Aorta (tissue), 5 donors: ENCODE measurements at regions not wholly inside any gene's neighbourhood (a gene's known extent, or its start where the extent isn't known, plus 50 kb on each side); places are given as distances from the start of the nearest gene placed in this dataset.
"Not testable (repeated sequence)": the region's sequence is repeated elsewhere in the genome, so short reads cannot be mapped to it uniquely, and the experiment has no call there.

Experiments
- ATAC-seq: fragments of 200-7000 bp; cut with Tn5 transposase; one replicate; pipeline ENCODE4 v1.9.1; 2022; ENCODE audit warnings: moderate library complexity; ENCODE audit not compliant: low FRiP score
- DNase-seq, 2 donors: peaks; one replicate each; pipeline ENCODE4 v3.0.0-alpha.2; 2020
- H3K27ac ChIP-seq, 2 donors: one replicate each; pipeline ENCODE4 v1.5.1; 2013; ENCODE audit warnings: low read length in 2 of 2, mild to moderate bottlenecking in 2 of 2, moderate library complexity in 2 of 2, control low read depth in 1 of 2, inconsistent platforms in 1 of 2, low read depth in 1 of 2
- H3K27me3 ChIP-seq, 2 donors: one replicate each; pipeline ENCODE4 v1.6.1; 2013; ENCODE audit warnings: control low read depth in 1 of 2, low read length in 1 of 2, mild to moderate bottlenecking in 1 of 2, moderate library complexity in 1 of 2; ENCODE audit not compliant: insufficient read depth in 2 of 2, control insufficient read depth in 1 of 2
- H3K36me3 ChIP-seq, 2 donors: one replicate each; pipeline ENCODE4 v1.6.1; 2013; ENCODE audit warnings: control low read depth in 1 of 2, low read length in 1 of 2, mild to moderate bottlenecking in 1 of 2; ENCODE audit not compliant: insufficient read depth in 2 of 2, control insufficient read depth in 1 of 2
- H3K4me1 ChIP-seq, 2 donors: one replicate each; pipeline ENCODE4 v1.6.1; 2013; ENCODE audit warnings: low read length in 2 of 2, control low read depth in 1 of 2, mild to moderate bottlenecking in 1 of 2, moderate library complexity in 1 of 2; ENCODE audit not compliant: insufficient read depth in 2 of 2, control insufficient read depth in 1 of 2
- H3K4me3 ChIP-seq, 2 donors: one replicate each; pipeline ENCODE4 v1.5.1; 2013; ENCODE audit warnings: low read length in 2 of 2, control low read depth in 1 of 2, mild to moderate bottlenecking in 1 of 2
- H3K9me3 ChIP-seq: one replicate; pipeline ENCODE4 v1.6.1; 2013; ENCODE audit warnings: mild to moderate bottlenecking, low read length; ENCODE audit not compliant: control insufficient read depth
- WGBS, 2 donors: extraction: QIAGEN DNeasy Blood & Tissue Kit; methylation state at CpG; one replicate each; pipeline ENCODE4 v1.1.7; 2013; 5-methylcytosine and 5-hydroxymethylcytosine counted together
- intact Hi-C, 2 donors: fragments of 100-400 bp; cut with DNase I; formaldehyde crosslinking; loops; one replicate each; pipeline versions ENCODE4 v1.14.2 to v1.15.0; 2022
- donor health status: healthy with polysubstance abuse.
- donor health status: Bipolar disorder and iron deficiency.
- donor health status: DM: no; HTN: no; CAD: no.
- donor health status: DM: no; HTN: no; CAD: no.
- donor health status: DM: yes; HTN: yes; CAD: no.

DNA sequence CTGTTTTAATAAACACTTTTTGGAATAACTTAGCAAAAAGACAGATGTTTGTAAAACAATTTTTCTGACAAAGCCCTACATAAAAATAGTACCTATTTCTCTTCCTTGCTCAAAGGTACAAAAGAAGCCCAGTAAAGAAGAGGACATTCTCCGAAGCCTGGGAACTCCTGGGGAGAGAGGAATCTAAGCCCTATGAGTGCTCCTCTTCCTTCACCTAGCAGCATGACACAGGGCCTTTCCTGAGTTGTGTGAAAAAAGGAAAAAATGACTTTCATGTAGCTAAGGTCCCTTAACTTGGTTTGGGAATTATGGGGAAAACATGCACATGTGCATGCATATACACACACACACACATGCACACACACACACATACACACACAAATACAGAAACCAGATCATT, 586.9 kb downstream of the TMA16 start:
- H3K27ac ChIP-seq, result no peak overlapping the region
- no peaks in the 10 kb centered on the region for H3K36me3 ChIP-seq
- WGBS, 2 donors, result 79 to 90% methylated on average over 1 of the region's 1 CpG
- no peak overlapping the region for H3K4me3 ChIP-seq
- no peaks in the 10 kb centered on the region for H3K9me3 ChIP-seq
- DNase-seq (no peak), ATAC-seq (no peak)
- intact Hi-C loops, result no loop called here
- no peaks in the 10 kb centered on the region for H3K4me1 ChIP-seq
- H3K27me3 ChIP-seq, result no peaks in the 10 kb centered on the region

DNA sequence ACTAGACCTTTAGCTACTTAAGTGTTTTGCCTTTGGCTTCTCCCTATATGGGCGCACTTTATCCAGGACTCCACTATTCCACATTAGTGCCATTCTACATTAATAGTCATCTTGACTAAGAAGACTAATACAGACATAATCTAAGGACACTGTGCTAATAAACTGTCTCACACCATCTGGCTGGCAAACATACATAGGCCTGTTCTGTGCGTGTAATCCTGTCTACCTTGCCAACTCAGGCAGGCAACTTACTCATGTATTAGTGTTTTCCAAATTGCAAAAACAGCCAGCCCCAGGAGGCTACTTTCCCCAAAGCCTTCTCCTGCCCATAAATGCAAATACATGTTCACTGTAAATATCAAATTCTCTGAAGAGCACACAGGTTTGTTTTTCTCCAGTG, 587.3 kb downstream of the TMA16 start:
- 79 to 91% methylated on average over 2 of the region's 2 CpGs for WGBS, 2 donors
- intact Hi-C loops, result no loop called here
- ATAC-seq, result no peak

GRCh38 chr4:164087733-164088132, 593.2 kb downstream of the TMA16 start:
- WGBS, 2 donors, result 68 to 70% methylated on average over 3 of the region's 3 CpGs
- Histone ChIP-seq H3K4me3 (no peak overlapping the region), H3K27ac (no peak overlapping the region), H3K27me3 (no peaks in the 10 kb centered on the region), H3K9me3 (no peaks in the 10 kb centered on the region), H3K36me3 (no peaks in the 10 kb centered on the region), H3K4me1 (no peaks in the 10 kb centered on the region)
- ATAC-seq, result no peak
- DNase-seq, result no peak
- intact Hi-C loops, result no loop called here

More for the DNA sequence above, 587.3 kb downstream of the TMA16 start:
- H3K9me3 ChIP-seq, result no peaks in the 10 kb centered on the region
- no peak for DNase-seq
- no peaks in the 10 kb centered on the region for H3K27me3 ChIP-seq
- no peak overlapping the region for H3K27ac ChIP-seq
- H3K4me3 ChIP-seq, result no peak overlapping the region
- H3K36me3 ChIP-seq, result no peaks in the 10 kb centered on the region
- H3K4me1 ChIP-seq, result no peaks in the 10 kb centered on the region

DNA sequence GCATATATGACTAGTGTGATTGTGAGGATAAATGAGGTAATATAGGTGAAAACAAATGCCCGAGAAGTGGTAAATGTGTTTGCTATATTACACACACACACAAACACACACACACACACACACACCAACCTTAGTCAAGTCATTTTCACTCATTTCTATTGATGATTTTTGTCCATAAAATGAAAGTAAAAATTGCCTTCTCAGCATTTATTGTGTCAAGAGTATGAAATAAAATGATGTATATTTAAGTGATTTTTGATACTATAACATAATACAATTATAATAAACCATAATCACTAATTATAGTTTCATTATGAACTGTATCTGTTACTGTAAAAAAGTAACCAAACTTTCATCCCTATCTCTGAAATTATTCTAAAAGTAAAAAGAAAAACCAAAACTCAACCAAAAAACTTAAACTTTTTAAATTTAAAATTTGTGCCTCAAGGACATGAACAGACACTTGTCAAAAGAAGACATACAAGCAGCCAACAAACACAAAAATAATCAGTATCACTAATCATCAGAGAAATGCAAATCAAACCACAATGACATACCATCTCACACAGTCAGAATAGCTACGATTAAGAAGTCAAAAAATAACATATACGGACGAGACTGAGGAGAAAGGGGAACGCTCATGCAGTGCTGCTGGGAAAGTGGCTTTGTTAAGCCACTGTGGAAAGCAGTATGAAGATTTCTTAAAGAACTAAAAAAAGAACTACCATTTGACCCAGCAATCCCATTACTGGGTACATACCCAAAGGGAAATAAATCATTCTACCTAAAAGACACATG, 601.0 kb downstream of the TMA16 start:
- intact Hi-C loops, result no loop called here
- H3K4me1 ChIP-seq, result no peaks in the 10 kb centered on the region
- H3K27ac ChIP-seq, result no peak overlapping the region
- 71 to 77% methylated on average over 5 of the region's 5 CpGs for WGBS, 2 donors
- H3K4me3 ChIP-seq, result no peak overlapping the region
- H3K9me3 ChIP-seq, result no peaks in the 10 kb centered on the region
- no peaks in the 10 kb centered on the region for H3K27me3 ChIP-seq
- DNase-seq, result no peak
- ATAC-seq, result no peak
- H3K36me3 ChIP-seq, result no peaks in the 10 kb centered on the region

- Histone ChIP-seq H3K27ac (no peak overlapping the region), H3K27me3 (no peaks in the 10 kb centered on the region), H3K36me3 (no peaks in the 10 kb centered on the region), H3K4me1 (no peaks in the 10 kb centered on the region), H3K4me3 (no peak overlapping the region), H3K9me3 (no peaks in the 10 kb centered on the region)
- 82 to 87% methylated on average over 5 of the region's 5 CpGs for WGBS, 2 donors
- DNase-seq, result no peak
- intact Hi-C loops, result no loop called here
- no peak for ATAC-seq
Observed at GRCh38 chr4:164096766-164097518, 602.5 kb downstream of the TMA16 start.

DNA sequence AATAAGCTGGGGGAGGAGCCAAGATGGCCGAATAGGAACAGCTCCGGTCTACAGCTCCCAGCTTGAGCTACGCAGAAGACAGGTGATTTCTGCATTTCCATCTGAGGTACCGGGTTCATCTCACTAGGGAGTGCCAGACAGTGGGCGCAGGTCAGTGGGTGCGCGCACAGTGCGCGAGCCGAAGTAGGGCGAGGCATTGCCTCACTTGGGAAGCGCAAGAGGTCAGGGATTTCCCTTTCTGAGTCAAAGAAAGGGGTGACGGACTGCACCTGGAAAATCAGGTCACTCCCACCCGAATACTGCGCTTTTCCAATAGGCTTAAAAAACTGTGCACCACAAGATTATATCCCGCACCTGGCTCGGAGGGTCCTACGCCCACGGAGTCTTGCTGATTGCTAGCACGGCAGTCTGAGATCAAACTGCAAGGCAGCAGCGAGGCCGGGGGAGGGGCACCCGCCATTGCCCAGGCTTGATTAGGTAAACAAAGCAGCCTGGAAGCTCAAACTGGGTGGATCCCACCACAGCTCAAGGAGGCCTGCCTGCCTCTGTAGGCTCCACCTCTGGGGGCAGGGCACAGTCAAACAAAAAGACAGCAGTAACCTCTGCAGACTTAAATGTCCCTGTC, 606.4 kb downstream of the TMA16 start:
- DNase-seq, result peak in 1 of 2 donors; percentile 28
- H3K36me3 ChIP-seq, H3K4me3 ChIP-seq, intact Hi-C loops, H3K27ac ChIP-seq, H3K9me3 ChIP-seq, ATAC-seq, H3K27me3 ChIP-seq, H3K4me1 ChIP-seq: not testable (repeated sequence)
- WGBS, 2 donors, result 92% methylated on average over 15 to 23 of the region's 23 CpGs

DNA sequence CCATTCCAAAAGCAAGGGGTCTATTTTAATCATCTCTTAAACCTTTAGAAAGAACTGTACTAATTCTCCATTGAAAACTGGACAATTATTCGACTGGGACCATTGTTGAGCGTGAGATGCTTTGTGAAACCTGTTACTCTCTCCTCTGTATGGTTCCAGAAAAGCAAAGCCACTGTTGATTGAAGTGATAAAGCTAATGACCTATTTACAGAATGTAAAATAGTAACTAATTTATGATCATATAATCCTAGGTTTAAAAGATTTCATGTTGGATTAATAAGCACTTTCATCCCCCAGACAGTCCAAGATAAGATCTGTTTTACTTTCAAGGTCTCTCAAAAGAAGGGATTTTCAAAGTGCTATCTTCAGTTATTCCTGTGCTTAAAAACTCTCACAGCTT, 614.5 kb downstream of the TMA16 start:
- intact Hi-C loops, result no loop called here
- ATAC-seq, result no peak
- Histone ChIP-seq H3K4me3 (no peak overlapping the region), H3K4me1 (no peaks in the 10 kb centered on the region), H3K36me3 (no peaks in the 10 kb centered on the region), H3K27ac (no peak overlapping the region), H3K9me3 (no peaks in the 10 kb centered on the region), H3K27me3 (no peaks in the 10 kb centered on the region)
- 85 to 97% methylated on average over 2 of the region's 2 CpGs for WGBS, 2 donors
- no peak for DNase-seq

DNA sequence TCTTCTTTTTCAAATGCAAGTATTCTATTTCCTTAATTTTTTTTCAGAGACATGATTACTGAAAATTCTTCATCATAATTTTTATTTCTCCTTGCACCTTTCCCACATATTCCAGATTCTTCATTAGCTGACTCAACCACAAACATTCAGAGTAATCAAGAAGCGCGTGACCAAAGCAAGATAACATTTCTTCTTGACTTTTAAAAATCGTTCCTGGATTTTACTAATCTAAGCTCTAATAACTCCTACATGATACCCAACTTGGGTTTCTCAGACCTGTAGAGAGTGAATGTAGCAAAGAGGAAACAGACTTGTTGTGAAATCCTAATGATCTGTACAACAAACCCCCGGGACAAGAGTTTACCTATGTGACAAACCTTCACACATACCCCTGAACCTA, 615.0 kb downstream of the TMA16 start:
- intact Hi-C loops, result no loop called here
- DNase-seq, result no peak
- H3K36me3 ChIP-seq, result no peaks in the 10 kb centered on the region
- WGBS, 2 donors, result 54 to 61% methylated on average over 4 of the region's 4 CpGs
- H3K9me3 ChIP-seq, result no peaks in the 10 kb centered on the region
- no peaks in the 10 kb centered on the region for H3K27me3 ChIP-seq
- no peak overlapping the region for H3K27ac ChIP-seq
- H3K4me3 ChIP-seq, result no peak overlapping the region
- no peaks in the 10 kb centered on the region for H3K4me1 ChIP-seq
- ATAC-seq, result no peak
